K562 (cell line): ENCODE measurements at regions not wholly inside any gene's neighbourhood (a gene's known extent, or its start where the extent isn't known, plus 50 kb on each side); places are given as distances from the start of the nearest gene placed in this dataset.

Experiments
- E2F5 ChIP-seq: sonication (generic); formaldehyde crosslinking; IDR thresholded peaks from 2 replicates; pipeline ENCODE4 v1.8.0; 2022; ENCODE audit warnings: mild to moderate bottlenecking, missing genetic modification reagents
- GTF2F1 ChIP-seq: IDR thresholded peaks from 2 replicates; pipeline ENCODE4 v1.6.1; 2011; ENCODE audit warnings: low read depth, low read length, improper control_type of control experiment
- MXI1 ChIP-seq: IDR thresholded peaks from 2 replicates; pipeline ENCODE4 v1.6.1; 2011; ENCODE audit warnings: low read depth, mild to moderate bottlenecking, improper control_type of control experiment, low read length
- NR2C1 ChIP-seq, 2 experiments: fragments of 450-650 bp; IDR thresholded peaks; 2 replicates each; pipeline ENCODE4 v1.6.1; 2017; ENCODE audit warnings: mild to moderate bottlenecking in 2 of 2, antibody characterized with exemption in 1 of 2, inconsistent platforms in 1 of 2, missing compliant biosample characterization in 1 of 2, missing genetic modification characterization in 1 of 2
- POLR2AphosphoS5 ChIP-seq: IDR thresholded peaks from 2 replicates; pipeline ENCODE4 v1.6.1; 2011; ENCODE audit warnings: mild to moderate bottlenecking, low read depth, low read length, moderate library complexity; ENCODE audit not compliant: control insufficient read depth, insufficient read depth
- RFX5 ChIP-seq: IDR thresholded peaks from 2 replicates; pipeline ENCODE4 v1.6.1; 2011; ENCODE audit warnings: low read depth, mild to moderate bottlenecking, improper control_type of control experiment, low read length
- SMARCC2 ChIP-seq: fragments of 450-650 bp; IDR thresholded peaks from 2 replicates; pipeline ENCODE4 v1.6.1; 2017; ENCODE audit warnings: antibody characterized with exemption, moderate library complexity, mild to moderate bottlenecking, low read depth
- TEAD2 ChIP-seq: fragments of 450-650 bp; IDR thresholded peaks from 2 replicates; pipeline ENCODE4 v1.6.1; 2016; ENCODE audit warnings: missing genetic modification characterization, control low read depth, missing compliant biosample characterization
- ZNF146 ChIP-seq: IDR thresholded peaks from one replicate; pipeline ENCODE4 v1.6.1; 2018; ENCODE audit warnings: missing compliant biosample characterization; ENCODE audit not compliant: unreplicated experiment
- ZNF354B ChIP-seq: fragments of 250-450 bp; sonication (Bioruptor Pico); IDR thresholded peaks from 2 replicates; pipeline ENCODE4 v1.4.0; 2020
- ZNF512 ChIP-seq: IDR thresholded peaks from 2 replicates; pipeline ENCODE4 v1.6.1; 2016; ENCODE audit warnings: missing genetic modification characterization, missing compliant biosample characterization
- ZNF639 ChIP-seq, 2 experiments: fragments of 200-800 bp in 1 of 2; sonication (Bioruptor generic) in 1 of 2; sonication (generic) in 1 of 2; formaldehyde crosslinking in 1 of 2; IDR thresholded peaks in 1 of 2; conservative IDR thresholded peaks in 1 of 2; 2 replicates each; pipeline versions ENCODE4 v1.5.0 to v1.6.1; 2016 to 2020; ENCODE audit warnings: missing compliant biosample characterization in 1 of 2, missing genetic modification characterization in 1 of 2, missing genetic modification reagents in 1 of 2

- TF ChIP-seq RFX5: no peak
- TF ChIP-seq POLR2AphosphoS5: no peak
- no peak for TF ChIP-seq ZNF146 (CRISPR knock-in tag)
- TF ChIP-seq TEAD2 (tag): no peak
- no peak for TF ChIP-seq E2F5
- TF ChIP-seq ZNF639 (CRISPR knock-in tag; conservative IDR thresholded peaks at IDR 0.05 in 1 of 2, IDR thresholded peaks at IDR 0.05 in 1 of 2): no peak
- no peak for TF ChIP-seq ZNF354B (CRISPR knock-in tag)
- TF ChIP-seq ZNF512 (tag): no peak
- TF ChIP-seq SMARCC2: no peak
- TF ChIP-seq NR2C1 (IDR thresholded peaks at IDR 0.05): no peak
- no peak for TF ChIP-seq NR2C1 (tag; IDR thresholded peaks at IDR 0.05)
- TF ChIP-seq MXI1: no peak
- TF ChIP-seq GTF2F1: no peak
These were observed 452.7 kb upstream of the CDH9 start for GRCh38 chr5:27491047-27491446.
